Glomerular visceral epithelial cell (primary cell): ENCODE measurements at regions not wholly inside any gene's neighbourhood (a gene's known extent, or its start where the extent isn't known, plus 50 kb on each side); places are given as distances from the start of the nearest gene placed in this dataset.
A peak's percentile ranks its signal among the peaks of the same experiment; 100 is the strongest.

Source experiments
- DNase-seq: peaks from one replicate; pipeline ENCODE4 v3.0.0-alpha.2; 2016; ENCODE audit errors: extremely low spot score

DNA sequence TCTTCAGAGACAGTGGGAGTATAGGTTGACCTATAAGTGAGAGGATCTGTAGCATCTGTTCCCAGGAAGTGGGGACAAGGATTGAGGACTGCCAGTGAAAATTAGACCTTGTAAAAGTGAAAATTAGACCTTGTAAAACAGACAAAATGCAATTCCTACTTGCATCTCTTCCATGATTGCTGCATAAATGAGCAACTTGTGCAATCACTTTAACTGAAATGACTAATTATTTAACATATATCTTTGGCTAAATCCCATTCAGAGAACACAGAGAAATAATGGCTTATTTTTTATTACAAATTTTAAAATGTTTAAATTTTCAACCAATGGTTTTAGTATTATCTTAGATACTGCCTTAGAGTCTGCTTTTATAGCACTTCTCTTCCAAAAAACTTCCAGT, 67.2 kb upstream of the NABP1 start:
- DNase-seq, result no peak

DNA sequence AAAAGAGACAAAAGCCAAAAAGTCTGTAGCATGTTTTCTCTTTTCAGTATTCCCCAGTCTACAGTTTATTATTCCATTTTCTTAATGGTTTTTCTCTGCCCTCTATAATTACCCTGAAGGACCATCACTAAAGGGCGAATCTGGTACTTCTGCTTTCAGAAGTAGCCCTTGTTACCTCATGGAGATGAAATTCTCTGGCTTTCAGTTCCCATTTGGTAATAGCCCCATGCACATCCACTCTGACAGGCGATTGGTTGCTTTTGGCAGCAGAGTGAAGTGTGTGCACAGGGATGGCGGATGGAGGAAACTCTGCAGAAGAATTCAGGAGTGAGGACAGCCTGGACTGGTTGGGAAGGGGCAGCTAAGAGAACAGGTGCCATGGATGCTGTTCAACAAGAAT, 66.3 kb upstream of the NABP1 start:
- DNase-seq, result no peak

DNA sequence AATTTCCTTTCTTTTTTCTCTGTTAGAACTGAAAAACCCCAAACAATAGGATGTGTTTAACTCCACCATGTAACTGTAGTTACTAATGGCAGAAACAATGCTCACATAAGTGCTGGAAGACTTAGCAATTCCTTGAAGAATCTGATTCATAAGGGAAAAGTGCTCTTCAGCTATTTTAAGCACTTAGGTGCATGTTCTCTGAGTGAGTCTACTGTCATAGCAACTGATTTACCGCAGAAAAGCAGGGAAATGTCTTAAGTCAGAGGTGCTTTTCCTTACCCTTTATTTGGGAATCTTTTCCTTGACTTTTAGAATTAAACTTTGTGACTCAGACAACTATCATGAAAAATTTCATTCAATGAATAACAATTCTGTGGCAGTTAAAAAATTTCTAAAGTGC, 65.4 kb upstream of the NABP1 start:
- DNase-seq, result peak; percentile 93

DNA sequence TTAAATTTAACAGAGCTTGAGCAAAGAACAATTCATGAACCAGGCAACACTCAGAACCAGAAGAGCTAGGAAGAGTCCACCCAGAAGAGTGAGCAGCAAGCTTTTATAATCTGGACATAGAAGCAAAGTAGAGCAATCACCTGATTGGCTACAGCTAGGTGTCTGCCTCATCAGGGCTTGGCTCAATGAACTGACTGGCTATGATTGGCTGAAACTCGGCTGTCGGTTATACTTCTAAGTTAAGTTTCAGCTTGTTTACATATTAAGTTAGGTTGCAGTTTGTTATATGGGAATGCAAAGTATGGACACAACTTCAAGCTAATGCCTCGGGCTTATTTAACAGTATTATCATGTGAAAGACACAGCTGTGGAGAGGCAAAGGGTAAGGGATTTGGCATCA, 63.2 kb upstream of the NABP1 start:
- no peak for DNase-seq

DNA sequence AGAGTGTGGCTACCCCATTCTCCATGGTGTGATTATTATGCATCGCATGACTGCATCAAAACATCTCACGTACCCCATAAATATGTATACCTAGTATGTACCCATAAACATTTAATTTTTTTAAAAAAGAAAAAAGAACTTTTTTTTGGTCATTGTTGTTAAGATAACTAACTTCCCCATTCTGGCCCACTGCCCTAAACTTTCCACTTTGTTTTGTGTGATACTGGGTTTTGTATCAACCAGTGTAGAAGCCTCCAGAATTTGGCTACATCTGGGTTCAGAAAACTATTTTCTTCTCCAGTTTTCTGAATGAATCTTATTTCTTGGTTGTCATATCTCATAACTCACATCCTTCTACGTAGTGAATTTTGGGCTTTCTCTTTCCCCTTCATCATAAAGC, 62.3 kb upstream of the NABP1 start:
- no peak for DNase-seq

DNA sequence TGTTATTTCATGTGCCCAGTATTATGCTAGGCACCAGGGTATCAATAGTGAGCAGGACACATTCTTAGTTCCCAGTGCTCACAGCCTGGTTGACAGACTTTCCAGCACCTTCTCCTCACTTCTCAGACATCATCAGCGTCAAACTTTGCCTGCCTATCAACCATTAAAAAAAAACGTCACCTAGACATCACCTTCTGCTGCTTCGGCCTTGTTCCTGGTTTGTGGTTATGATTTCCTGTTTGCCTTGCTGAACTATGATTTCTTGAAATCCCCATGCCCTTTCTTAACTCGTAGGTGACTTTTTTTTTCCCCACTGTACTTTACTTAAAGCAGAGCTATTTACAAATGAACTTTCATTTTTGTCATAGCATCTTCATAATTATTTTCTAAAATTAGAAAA, 60.4 kb upstream of the NABP1 start:
- DNase-seq, result peak; percentile 69

DNA sequence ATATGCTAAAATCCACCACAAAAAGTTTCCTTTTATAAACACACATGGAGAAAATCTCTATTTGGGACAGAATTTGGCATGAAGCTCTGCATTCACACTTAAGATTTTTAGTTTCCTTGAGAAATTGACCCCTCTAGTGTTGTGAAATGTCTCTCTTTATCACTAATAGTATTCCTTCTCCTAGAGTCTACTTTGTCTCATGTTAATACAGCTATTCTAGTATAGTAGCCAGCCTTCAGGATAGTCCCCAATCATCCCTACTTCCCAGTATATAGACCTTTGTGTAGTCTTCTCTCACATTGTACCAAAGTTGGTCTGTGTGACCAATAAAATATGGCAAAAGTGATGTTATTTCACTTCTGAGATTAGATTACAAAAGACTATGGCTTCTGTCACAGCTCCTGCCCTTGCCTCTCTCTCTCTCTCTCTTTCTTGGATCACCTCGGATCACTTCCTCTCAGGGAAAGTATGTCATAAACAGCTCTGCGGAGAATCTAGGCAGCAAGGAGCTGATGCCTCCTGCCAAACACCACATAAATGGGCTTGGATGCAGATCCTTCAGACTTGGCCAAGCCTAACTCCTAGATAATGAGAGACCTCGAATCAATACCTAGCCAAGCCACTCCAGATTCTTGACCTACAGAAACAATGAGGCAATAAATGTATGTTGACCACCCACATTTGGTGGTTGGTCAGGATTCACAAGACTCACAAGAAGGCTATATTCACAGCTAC, 59.7 kb upstream of the NABP1 start:
- no peak for DNase-seq

DNA sequence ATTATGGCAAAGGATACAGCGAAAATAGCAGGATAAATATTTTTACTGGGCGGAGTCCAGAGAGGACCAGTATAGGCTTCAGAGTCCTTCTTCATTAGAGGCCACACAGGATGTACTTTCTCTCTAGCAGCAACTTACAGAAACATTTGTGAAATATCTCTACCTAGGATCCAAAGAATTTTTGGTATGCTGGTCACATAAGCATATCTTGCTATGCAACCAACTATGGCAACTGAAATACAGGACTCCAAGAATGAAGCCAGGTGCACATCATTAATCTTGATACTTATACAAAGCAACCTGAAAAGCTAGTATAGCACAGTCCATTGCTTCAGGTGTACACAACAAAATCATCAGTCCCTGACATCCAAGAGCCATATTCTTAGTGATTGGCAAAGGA, 59.1 kb upstream of the NABP1 start:
- DNase-seq, result peak; percentile 39

DNA sequence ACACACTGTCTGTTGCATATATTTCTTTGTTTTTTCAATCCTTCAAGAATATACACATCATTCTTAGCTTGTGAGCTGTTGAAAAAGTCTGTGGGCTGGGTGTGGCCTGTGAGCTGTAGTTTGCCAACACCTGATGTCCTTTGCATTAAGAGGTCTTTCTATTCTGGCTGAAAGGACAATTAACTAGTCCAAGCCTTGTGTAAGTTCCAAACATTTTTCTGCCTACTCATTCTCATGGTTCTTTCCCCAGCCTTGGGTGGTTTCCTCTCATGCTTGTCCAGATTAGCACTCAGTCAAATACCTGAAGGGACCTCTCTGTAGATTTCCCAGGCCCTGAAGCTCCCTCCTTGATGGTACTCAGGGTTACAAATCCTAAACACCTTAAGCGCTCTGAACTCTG, 57.8 kb upstream of the NABP1 start:
- peak; percentile 38 for DNase-seq

DNA sequence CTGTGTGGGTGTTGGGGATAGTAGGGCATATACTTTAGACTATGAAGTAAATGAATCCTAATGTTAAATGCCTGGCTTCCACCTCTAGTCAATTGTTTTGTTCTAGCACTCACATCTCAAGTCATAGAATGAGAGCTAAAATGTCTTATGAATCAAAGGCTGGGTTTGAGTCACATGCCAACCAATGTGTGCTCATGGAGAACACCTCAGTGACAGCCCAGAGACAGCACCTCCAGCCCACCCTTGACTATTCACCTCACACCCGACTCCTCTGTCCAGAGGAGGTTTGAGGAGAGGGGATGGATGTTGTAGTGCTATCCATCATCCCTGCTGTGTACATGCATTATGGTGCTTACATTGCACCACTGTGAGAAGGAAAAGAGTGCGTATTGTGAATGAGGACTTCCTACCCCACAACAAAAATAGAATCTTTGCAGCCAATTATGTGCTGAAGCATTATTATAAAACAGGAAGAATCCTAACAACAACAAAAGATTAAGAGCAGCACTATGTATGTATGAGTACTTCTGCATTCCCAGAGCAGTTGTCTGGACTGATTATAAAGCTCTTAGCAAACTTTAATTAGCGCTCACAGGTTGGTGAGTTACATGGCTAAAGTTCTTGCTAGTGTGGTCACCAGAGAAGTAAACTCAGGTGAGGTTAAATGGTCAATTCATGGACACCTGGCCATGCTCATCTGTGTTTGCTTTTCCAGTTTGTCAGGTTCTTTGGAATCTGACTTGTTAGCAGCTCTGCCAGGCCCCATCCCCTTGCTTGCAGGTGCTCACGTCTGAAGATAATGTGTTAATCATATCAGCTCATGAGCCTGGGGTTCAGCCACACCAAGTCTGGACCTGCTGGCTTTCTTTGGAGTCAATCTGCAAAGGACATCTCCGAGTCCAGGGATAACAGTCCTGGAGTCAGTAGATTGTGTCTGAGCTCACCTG, 55.3 kb upstream of the NABP1 start:
- DNase-seq, result no peak

DNA sequence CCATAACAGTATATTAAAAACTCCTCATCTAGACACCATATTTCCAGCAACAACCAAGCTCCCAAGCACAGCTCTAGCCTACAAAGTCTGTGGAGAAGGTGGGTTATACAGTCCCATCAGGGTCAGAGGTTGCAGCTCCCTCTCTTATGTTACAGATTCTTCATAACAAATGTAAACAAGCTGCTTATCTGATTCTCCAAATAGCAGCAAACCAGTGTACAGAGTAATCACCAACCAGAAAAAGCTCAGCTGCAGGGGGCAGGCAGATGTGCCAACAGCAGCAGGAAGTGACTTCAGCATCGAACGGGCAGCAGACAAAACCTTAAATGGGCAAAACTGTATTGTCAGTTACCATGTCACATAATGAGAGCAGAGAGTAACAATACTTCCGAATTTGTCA, 52.9 kb upstream of the NABP1 start:
- DNase-seq, result peak; percentile 48

DNA sequence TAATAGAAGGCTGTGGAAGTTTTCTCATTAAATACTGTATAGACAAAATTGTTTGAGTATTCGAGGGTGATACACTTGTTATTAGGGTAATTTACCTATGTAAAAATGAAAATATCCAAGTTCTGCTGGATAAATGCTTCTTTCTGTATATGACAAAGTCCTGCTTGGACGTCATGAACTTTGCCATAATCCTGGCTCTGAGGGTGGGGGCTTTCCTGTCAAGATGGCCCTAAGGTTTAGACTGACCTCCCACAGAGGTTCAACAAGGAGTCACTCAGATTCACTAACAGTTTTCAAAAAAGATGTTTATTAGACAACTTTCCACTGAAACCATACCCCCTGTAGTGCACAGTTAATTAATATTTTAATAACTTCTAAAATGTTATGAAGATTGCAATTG, 52.5 kb upstream of the NABP1 start:
- no peak for DNase-seq

DNA sequence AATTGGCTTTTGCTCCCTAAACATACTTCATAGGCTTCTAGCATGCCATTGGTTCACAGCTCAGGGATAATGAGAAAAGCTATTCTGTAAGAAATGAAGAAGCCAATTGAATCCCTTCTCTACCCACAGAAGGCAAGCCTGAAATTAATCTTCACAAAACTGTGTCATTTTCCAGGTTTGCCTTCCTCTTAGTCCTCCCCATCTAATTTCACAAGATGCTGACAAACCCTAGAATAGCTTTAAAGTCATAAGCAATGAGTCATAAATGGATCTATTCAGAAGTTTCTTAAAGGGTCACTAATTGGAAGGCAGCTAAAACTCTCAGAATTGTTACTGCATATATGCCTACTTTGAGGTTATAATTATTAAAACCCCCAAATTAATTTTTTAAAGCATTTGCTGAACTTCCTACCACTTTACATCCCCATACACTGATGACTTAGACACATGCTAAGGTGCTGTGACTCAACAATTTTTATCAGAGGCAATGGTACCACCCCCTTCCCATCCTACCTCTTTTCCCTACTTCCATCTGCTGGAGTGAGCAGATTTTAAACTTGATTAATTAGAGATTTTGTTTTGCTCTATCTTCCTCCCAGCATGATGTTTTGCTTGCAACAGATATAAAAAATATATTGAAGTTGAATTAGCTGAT, 51.3 kb upstream of the NABP1 start:
- DNase-seq, result peak; percentile 44

DNA sequence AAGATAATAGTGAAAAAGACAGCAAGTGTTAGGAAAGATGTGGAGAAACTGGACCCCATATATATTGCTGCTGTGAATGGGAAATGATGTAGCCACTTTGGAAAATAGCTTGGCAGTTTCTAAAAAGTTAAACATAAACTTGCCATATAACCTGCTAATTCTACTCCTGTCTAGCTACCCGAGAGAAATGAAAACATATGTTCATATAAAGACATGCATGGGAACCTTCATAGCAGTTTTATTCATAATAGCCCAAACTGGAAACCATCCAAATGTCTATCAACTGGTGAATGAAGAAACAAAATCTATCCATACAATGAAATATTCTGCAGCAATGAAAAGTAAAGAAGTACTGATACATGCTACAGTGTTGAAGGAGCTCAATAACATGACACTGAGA, 50.4 kb upstream of the NABP1 start:
- DNase-seq, result no peak
